Lung (tissue), 11 donors: ENCODE measurements at regions not wholly inside any gene's neighbourhood (a gene's known extent, or its start where the extent isn't known, plus 50 kb on each side); places are given as distances from the start of the nearest gene placed in this dataset.

Source experiments
- ATAC-seq: fragments of 200-7000 bp; cut with Tn5 transposase; one replicate; pipeline ENCODE4 v1.9.1; 2020; ENCODE audit warnings: moderate number of reproducible peaks; ENCODE audit not compliant: insufficient read depth, low FRiP score
- DNase-seq, 3 donors: peaks; one replicate each; pipeline ENCODE4 v3.0.0-alpha.2; 2013 to 2017
- H3K27ac ChIP-seq, 2 donors: one replicate each; pipeline ENCODE4 v1.5.1; 2013; ENCODE audit warnings: mild to moderate bottlenecking in 2 of 2, moderate library complexity in 2 of 2, control low read depth in 1 of 2, inconsistent platforms in 1 of 2, low read depth in 1 of 2, low read length in 1 of 2
- H3K27me3 ChIP-seq, 3 donors: one replicate each; pipeline ENCODE4 v1.5.1; 2013; ENCODE audit warnings: low read length in 2 of 3; ENCODE audit not compliant: control insufficient read depth in 3 of 3, insufficient read depth in 3 of 3
- H3K36me3 ChIP-seq, 4 donors: one replicate each; pipeline ENCODE4 v1.5.1; 2013; ENCODE audit warnings: low read length in 4 of 4, mild to moderate bottlenecking in 1 of 4, moderate library complexity in 1 of 4; ENCODE audit not compliant: control insufficient read depth in 4 of 4, insufficient read depth in 4 of 4
- H3K4me1 ChIP-seq, 5 donors: one replicate each; pipeline ENCODE4 v1.5.1; 2013; ENCODE audit warnings: low read length in 5 of 5, mild to moderate bottlenecking in 2 of 5, moderate library complexity in 1 of 5; ENCODE audit not compliant: control insufficient read depth in 5 of 5, insufficient read depth in 5 of 5
- H3K4me3 ChIP-seq: one replicate; pipeline ENCODE4 v1.5.1; 2013; ENCODE audit warnings: mild to moderate bottlenecking, control low read depth, moderate library complexity
- H3K9ac ChIP-seq, 2 donors: one replicate each; pipeline ENCODE4 v1.5.1; 2013; ENCODE audit warnings: low read length in 2 of 2, control low read depth in 1 of 2; ENCODE audit not compliant: insufficient read depth in 1 of 2
- H3K9me3 ChIP-seq, 4 donors: one replicate each; pipeline ENCODE4 v1.5.1; 2013; ENCODE audit warnings: low read length in 3 of 4, mild to moderate bottlenecking in 1 of 4, moderate library complexity in 1 of 4; ENCODE audit not compliant: control insufficient read depth in 4 of 4, insufficient read depth in 3 of 4
- WGBS, 2 donors: extraction: QIAGEN DNeasy Blood & Tissue Kit; methylation state at CpG; one replicate each; pipeline ENCODE4 v1.1.7; 2013; 5-methylcytosine and 5-hydroxymethylcytosine counted together
- TF ChIP-seq, protein P1 (sequence below): IDR thresholded peaks from 2 replicates; pipeline ENCODE4 v1.5.1; 2012; ENCODE audit warnings: mild to moderate bottlenecking; ENCODE audit errors: control extremely low read depth, extremely low read depth
- donor health status: control.
- donor health status: control.
- donor health status: Bipolar disorder and iron deficiency.
- donor health status: healthy.
- donor health status: DM: yes; HTN: yes; CAD: no.

DNA sequence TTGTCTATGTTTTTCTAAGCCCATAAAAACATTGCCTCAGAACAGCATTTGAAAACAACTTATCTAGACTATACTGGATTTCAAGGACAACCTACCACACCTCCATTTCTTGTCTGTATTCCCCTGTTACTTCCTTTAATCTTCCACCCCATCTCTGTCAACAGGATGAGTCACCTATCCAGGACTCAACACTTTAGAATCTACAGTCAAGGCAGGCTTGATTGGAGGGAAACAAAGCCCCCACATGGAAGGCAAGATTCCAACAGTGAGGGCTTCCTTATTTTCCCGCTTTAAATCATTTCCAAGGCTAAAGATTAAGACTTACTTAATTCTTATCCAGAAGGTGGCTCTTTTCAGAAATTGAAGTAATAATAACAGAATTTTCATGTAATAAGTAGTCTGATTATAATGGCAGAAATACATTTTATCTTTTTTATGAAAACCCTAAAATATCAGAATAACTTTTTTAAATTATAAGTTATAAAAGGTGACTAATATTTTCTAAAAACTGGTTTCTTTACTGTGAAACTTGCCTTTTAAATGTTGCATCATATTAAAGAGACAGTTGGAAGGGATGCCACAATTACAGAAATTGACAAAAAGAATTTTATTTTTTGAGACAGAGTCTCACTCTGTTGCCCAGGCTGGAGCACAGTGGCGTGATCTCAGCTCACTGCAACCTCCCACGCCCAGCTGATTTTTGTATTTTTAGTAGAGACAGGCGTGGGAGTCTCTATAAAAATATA lies 138.7 kb upstream of the CCDC150 start:
- 91 to 92% methylated on average over 4 of the region's 4 CpGs for WGBS, 2 donors
- no peak overlapping the region for H3K9ac ChIP-seq
- no peak overlapping the region for H3K27ac ChIP-seq
- no peak overlapping the region for H3K4me3 ChIP-seq
- ATAC-seq (no peak), DNase-seq (no peak)
- H3K27me3 ChIP-seq, result no peaks in the 10 kb centered on the region
- no peaks in the 10 kb centered on the region for H3K36me3 ChIP-seq
- H3K9me3 ChIP-seq, result peaks cover 0 to 17% (median 5%) of the 10 kb centered on the region in 4 donors
- peaks cover 0 to 3% (median 0%) of the 10 kb centered on the region in 5 donors for H3K4me1 ChIP-seq
- TF ChIP-seq, protein P1, sequence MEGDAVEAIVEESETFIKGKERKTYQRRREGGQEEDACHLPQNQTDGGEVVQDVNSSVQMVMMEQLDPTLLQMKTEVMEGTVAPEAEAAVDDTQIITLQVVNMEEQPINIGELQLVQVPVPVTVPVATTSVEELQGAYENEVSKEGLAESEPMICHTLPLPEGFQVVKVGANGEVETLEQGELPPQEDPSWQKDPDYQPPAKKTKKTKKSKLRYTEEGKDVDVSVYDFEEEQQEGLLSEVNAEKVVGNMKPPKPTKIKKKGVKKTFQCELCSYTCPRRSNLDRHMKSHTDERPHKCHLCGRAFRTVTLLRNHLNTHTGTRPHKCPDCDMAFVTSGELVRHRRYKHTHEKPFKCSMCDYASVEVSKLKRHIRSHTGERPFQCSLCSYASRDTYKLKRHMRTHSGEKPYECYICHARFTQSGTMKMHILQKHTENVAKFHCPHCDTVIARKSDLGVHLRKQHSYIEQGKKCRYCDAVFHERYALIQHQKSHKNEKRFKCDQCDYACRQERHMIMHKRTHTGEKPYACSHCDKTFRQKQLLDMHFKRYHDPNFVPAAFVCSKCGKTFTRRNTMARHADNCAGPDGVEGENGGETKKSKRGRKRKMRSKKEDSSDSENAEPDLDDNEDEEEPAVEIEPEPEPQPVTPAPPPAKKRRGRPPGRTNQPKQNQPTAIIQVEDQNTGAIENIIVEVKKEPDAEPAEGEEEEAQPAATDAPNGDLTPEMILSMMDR, result no peak

DNA sequence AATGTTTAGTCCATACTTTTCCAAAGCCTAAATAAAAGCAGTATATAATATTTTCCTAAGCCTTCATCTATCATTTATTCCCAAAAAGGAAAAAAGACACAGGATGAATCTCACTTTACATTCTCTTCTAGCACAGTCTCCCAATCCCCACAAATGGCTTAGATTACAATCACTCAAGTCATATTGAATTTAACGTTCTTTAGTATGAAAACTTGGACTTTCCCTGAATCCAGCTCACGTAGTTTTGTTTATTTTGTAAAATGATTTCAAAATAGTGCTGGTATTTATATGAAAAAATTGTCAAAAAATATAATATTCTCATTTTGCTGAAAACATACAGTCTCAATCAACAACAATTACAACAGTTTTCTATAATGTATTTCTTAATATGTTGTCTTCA lies 137.7 kb upstream of the CCDC150 start:
- Histone ChIP-seq H3K9ac (no peak overlapping the region), H3K4me1 (peaks cover 0 to 3% (median 0%) of the 10 kb centered on the region in 5 donors), H3K4me3 (no peak overlapping the region), H3K9me3 (peaks cover 0 to 17% (median 5%) of the 10 kb centered on the region in 4 donors), H3K27ac (no peak overlapping the region), H3K36me3 (no peaks in the 10 kb centered on the region), H3K27me3 (no peaks in the 10 kb centered on the region)
- ATAC-seq, result no peak
- WGBS, 2 donors, result 62 to 78% methylated on average over 2 of the region's 2 CpGs
- DNase-seq, result peak in 2 of 3 donors; percentile 50 to 54
- TF ChIP-seq, protein P1, result no peak

DNA sequence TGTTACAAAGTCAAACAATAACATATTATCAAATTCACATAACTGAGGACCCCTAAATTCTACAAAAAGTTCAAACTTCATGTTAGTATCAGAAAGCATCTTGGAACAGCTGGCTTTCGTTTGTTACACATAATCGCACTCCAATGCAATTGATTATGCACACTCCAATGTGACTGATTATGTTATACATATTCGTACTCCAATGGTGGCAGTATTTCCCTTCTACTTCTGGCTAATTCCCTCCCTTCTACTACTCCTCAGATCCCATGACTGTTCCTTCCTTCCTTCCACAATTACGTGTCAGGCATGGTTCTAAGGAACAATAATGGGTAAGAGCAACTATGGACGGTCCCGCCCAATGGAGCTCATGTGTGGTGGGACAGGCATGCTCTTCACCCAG lies 137.1 kb upstream of the CCDC150 start:
- peaks cover 0 to 3% (median 0%) of the 10 kb centered on the region in 5 donors for H3K4me1 ChIP-seq
- TF ChIP-seq, protein P1, result no peak
- H3K4me3 ChIP-seq, result no peak overlapping the region
- no peak overlapping the region for H3K9ac ChIP-seq
- DNase-seq, result peak; percentile 36 to 78 (median 71)
- H3K27ac ChIP-seq, result no peak overlapping the region
- no peaks in the 10 kb centered on the region for H3K27me3 ChIP-seq
- H3K9me3 ChIP-seq, result peaks cover 0 to 17% (median 5%) of the 10 kb centered on the region in 4 donors
- no peak for ATAC-seq
- WGBS, 2 donors, result 88% methylated on average over 6 of the region's 6 CpGs
- H3K36me3 ChIP-seq, result no peaks in the 10 kb centered on the region
